Glutamatergic neuron (in vitro differentiated cells): ENCODE measurements at regions not wholly inside any gene's neighbourhood (a gene's known extent, or its start where the extent isn't known, plus 50 kb on each side); places are given as distances from the start of the nearest gene placed in this dataset.
"Not testable (repeated sequence)": the region's sequence is repeated elsewhere in the genome, so short reads cannot be mapped to it uniquely, and the experiment has no call there.

Source experiments
- DNase-seq: peaks from one replicate; pipeline ENCODE4 v3.0.0; 2022
- H3K27ac Mint-ChIP-seq: one replicate; pipeline ENCODE4 v1.8.0; 2020; ENCODE audit warnings: mild to moderate bottlenecking, mixed read lengths, inconsistent platforms; ENCODE audit not compliant: unreplicated experiment
- H3K27me3 Mint-ChIP-seq: one replicate; pipeline ENCODE4 v1.8.0; 2020; ENCODE audit warnings: mild to moderate bottlenecking, moderate library complexity, mixed read lengths, inconsistent platforms; ENCODE audit not compliant: unreplicated experiment
- H3K36me3 Mint-ChIP-seq: one replicate; pipeline ENCODE4 v1.8.0; 2020; ENCODE audit warnings: mild to moderate bottlenecking, mixed read lengths, inconsistent platforms; ENCODE audit not compliant: unreplicated experiment
- H3K4me1 Mint-ChIP-seq: one replicate; pipeline ENCODE4 v1.8.0; 2020; ENCODE audit warnings: mild to moderate bottlenecking, low read depth, mixed read lengths, inconsistent platforms; ENCODE audit not compliant: unreplicated experiment
- H3K4me3 Mint-ChIP-seq: one replicate; pipeline ENCODE4 v1.8.0; 2020; ENCODE audit warnings: mild to moderate bottlenecking, mixed read lengths, inconsistent platforms; ENCODE audit not compliant: unreplicated experiment
- H3K9me3 Mint-ChIP-seq: one replicate; pipeline ENCODE4 v1.8.0; 2020; ENCODE audit warnings: mild to moderate bottlenecking, moderate library complexity, mixed read lengths, inconsistent platforms; ENCODE audit not compliant: unreplicated experiment
- CTCF ChIP-seq: fragments of 200-600 bp; sonication (generic); IDR thresholded peaks from one replicate; pipeline ENCODE4 v1.5.0; 2021; ENCODE audit not compliant: partially characterized antibody, unreplicated experiment

DNA sequence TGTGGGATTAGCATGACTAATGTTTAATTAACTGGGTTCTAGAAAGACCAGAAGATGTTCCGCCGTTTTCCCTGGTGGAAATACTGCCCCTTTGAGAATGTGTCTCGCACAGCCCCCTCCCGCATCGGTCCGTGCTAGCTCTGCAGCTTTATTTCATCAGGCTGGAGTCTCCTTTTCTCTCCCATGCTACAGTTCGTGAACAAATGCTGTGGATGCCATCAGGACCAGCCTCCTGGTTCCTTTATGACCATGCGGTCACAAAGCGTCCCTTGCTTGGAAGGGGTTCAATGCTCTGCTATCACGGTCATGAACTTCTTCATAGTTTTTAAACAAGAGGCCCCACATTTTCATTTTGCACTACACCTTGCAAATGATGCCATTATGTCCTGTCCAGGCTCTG, 157.7 kb upstream of the TMEM132C start:
- Mint-ChIP-seq H3K9me3 (no peaks in the 10 kb centered on the region), H3K27ac (no peak overlapping the region)

DNA sequence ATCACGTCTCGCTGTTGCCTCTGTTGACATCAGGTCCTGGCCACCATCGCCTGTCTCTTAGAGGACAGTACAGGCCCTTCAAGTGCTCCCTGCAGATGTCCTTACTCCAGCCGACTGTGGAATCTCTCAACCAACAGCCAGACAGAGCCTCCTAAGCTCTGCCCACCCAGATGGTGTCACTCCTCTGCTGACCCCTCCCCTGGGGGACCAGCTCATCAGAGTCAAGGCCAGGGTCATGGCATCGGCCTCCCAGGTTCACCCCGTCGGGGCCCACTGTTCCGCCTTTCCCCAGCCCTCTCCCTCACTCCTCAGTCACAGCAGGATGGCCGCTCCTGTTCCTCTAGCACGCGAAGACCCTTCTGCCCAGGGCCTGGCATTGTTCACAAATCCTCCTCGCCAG, 157.3 kb upstream of the TMEM132C start:
- Mint-ChIP-seq H3K4me1 (peaks cover 3% of the 10 kb centered on the region), H3K27me3 (peaks cover 2% of the 10 kb centered on the region), H3K36me3 (no peaks in the 10 kb centered on the region), H3K4me3 (no peak overlapping the region), H3K27ac (no peak overlapping the region), H3K9me3 (no peaks in the 10 kb centered on the region)
- TF ChIP-seq CTCF = no peak
- DNase-seq = no peak

More for the DNA sequence above, 157.7 kb upstream of the TMEM132C start:
- TF ChIP-seq CTCF = no peak
- Mint-ChIP-seq H3K27me3 (peaks cover 2% of the 10 kb centered on the region), H3K4me1 (peaks cover 3% of the 10 kb centered on the region), H3K4me3 (no peak overlapping the region), H3K36me3 (no peaks in the 10 kb centered on the region)
- no peak for DNase-seq

DNA sequence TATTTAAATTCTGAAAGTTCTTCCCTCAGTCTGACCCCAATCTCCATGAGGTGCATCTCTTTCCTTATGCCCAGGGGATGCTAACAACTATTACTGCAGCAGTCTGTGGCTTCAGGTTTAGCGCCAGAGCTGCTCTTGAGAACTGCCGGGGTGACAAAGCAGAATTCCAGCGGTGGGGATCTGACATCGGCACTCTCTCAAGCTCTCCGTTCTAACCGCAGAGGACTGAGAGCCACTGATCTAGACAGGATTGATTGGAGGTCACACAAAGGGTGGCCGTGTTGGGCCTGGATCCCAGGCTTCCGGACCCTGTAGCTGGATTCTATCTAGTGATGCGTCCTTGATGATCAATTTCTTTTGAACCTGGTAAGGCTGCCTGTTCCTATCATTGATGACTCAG, 155.6 kb upstream of the TMEM132C start:
- no peak for TF ChIP-seq CTCF
- Mint-ChIP-seq H3K4me3 (no peak overlapping the region), H3K9me3 (peaks cover 2% of the 10 kb centered on the region), H3K27ac (no peak overlapping the region), H3K4me1 (peaks cover 3% of the 10 kb centered on the region), H3K27me3 (peaks cover 2% of the 10 kb centered on the region), H3K36me3 (no peaks in the 10 kb centered on the region)
- no peak for DNase-seq

DNA sequence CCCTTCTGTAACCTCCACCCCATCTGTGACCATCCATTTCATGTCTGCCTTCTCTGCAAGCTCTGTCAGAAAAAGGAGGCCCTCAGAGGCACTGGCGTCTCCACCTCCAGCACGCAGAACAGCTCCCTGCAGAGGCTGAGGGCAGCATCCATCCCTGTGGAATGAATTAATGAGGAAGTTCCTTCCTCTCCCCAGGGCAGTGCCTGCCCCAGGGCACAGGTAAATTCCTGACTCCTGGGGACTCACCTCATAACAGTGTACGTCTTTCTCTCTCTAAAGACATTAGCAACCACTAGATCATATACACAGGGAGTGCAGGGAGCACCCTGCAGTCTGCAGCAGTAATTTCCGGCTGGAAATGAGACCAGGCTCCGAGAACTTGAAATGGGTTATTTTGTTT, 155.0 kb upstream of the TMEM132C start:
- H3K36me3 Mint-ChIP-seq = no peaks in the 10 kb centered on the region
- H3K4me1 Mint-ChIP-seq = peaks cover 3% of the 10 kb centered on the region
- no peak overlapping the region for H3K4me3 Mint-ChIP-seq
- H3K27ac Mint-ChIP-seq = no peak overlapping the region
- DNase-seq = no peak
- H3K27me3 Mint-ChIP-seq = peaks cover 2% of the 10 kb centered on the region
- no peak for TF ChIP-seq CTCF
- H3K9me3 Mint-ChIP-seq = peaks cover 2% of the 10 kb centered on the region

DNA sequence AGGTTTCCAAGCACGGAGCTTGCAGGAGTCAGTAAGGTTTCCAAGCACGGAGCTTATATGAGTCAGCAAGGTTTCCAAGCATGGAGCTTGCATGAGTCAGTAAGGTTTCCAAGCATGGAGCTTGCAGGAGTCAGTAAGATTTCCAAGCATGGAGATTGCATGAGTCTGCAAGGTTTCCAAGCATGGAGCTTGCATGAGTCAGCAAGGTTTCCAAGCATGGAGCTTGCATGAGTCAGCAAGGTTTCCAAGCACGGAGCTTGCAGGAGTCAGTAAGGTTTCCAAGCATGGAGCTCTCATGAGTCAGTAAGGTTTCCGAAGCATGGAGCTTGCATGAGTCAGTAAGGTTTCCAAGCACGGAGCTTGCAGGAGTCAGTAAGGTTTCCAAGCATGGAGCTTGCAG, 153.7 kb upstream of the TMEM132C start:
- H3K27ac Mint-ChIP-seq, H3K9me3 Mint-ChIP-seq, H3K4me1 Mint-ChIP-seq, DNase-seq, H3K27me3 Mint-ChIP-seq, H3K36me3 Mint-ChIP-seq, H3K4me3 Mint-ChIP-seq: not testable (repeated sequence)

DNA sequence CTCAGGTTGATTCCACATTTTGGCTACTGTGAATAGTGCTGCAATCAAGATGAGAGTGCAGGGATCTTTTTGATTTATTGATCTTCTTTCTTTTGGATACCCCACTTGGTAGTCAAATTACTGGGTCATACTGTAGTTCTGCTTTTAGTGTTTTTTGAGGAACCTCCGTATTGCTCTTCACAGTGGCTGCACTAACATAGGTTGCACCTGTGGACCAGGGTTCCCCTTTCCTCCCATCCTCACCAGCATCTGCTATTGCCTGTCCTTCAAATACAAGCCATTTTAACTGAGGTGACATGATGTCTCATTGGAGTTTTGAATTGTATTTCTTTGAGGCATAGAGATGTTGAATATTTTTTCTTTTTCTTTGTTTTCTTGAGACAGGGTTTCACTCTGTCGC, 152.5 kb upstream of the TMEM132C start:
- Mint-ChIP-seq H3K27ac (no peak overlapping the region), H3K9me3 (peaks cover 2% of the 10 kb centered on the region), H3K4me1 (peaks cover under 1% of the 10 kb centered on the region), H3K4me3 (no peak overlapping the region), H3K36me3 (no peaks in the 10 kb centered on the region), H3K27me3 (peaks cover 2% of the 10 kb centered on the region)
- TF ChIP-seq CTCF = no peak
- no peak for DNase-seq
